DOHH2 (cell line): ENCODE measurements at regions not wholly inside any gene's neighbourhood (a gene's known extent, or its start where the extent isn't known, plus 50 kb on each side); places are given as distances from the start of the nearest gene placed in this dataset.

Source experiments
- H3F3A ChIP-seq: fragments of 200-600 bp; sonication (generic), shearing (Covaris generic); 2 replicates; pipeline ENCODE4 v1.6.0; 2016; ENCODE audit warnings: antibody characterized with exemption, mild to moderate bottlenecking; ENCODE audit not compliant: control insufficient read depth, insufficient read depth
- H3K27ac ChIP-seq: fragments of 200-600 bp; sonication (generic); 2 replicates; pipeline ENCODE4 v1.5.1; 2014; ENCODE audit warnings: low read depth, mild to moderate bottlenecking, low read length, moderate library complexity
- H3K27me3 ChIP-seq: fragments of 200-600 bp; sonication (generic); 2 replicates; pipeline ENCODE4 v1.6.1; 2014; ENCODE audit warnings: mild to moderate bottlenecking, low read length, mixed read lengths; ENCODE audit not compliant: control insufficient read depth
- H3K36me3 ChIP-seq: fragments of 200-600 bp; sonication (generic); 2 replicates; pipeline ENCODE4 v1.6.1; 2014; ENCODE audit warnings: mild to moderate bottlenecking, low read length, moderate library complexity, mixed read lengths; ENCODE audit not compliant: control insufficient read depth
- H3K4me1 ChIP-seq: fragments of 200-600 bp; sonication (generic); 2 replicates; pipeline ENCODE4 v1.6.1; 2014; ENCODE audit warnings: mild to moderate bottlenecking, low read length, mixed read lengths; ENCODE audit not compliant: control insufficient read depth
- H3K4me2 ChIP-seq: fragments of 200-600 bp; sonication (generic); 2 replicates; pipeline ENCODE4 v1.6.0; 2014; ENCODE audit warnings: mild to moderate bottlenecking, low read length, moderate library complexity
- H3K4me3 ChIP-seq: fragments of 200-600 bp; sonication (generic); 2 replicates; pipeline ENCODE4 v1.5.1; 2014; ENCODE audit warnings: mild to moderate bottlenecking, low read length, mixed read lengths
- H3K79me2 ChIP-seq: fragments of 200-600 bp; sonication (generic); 2 replicates; pipeline ENCODE4 v1.6.1; 2014; ENCODE audit warnings: mild to moderate bottlenecking, low read length, mixed read lengths; ENCODE audit not compliant: control insufficient read depth
- H3K9me2 ChIP-seq: fragments of 200-600 bp; sonication (generic); replicated peaks from 2 replicates; pipeline ENCODE4 v1.6.1; 2014; ENCODE audit warnings: mild to moderate bottlenecking, low read length, mixed read lengths; ENCODE audit not compliant: control insufficient read depth
- H3K9me3 ChIP-seq: fragments of 200-600 bp; sonication (generic); 2 replicates; pipeline ENCODE4 v1.6.1; 2014; ENCODE audit warnings: antibody characterized with exemption, low read length, mixed read lengths; ENCODE audit not compliant: control insufficient read depth, insufficient read depth
- H4K20me1 ChIP-seq: fragments of 200-600 bp; sonication (generic); 2 replicates; pipeline ENCODE4 v1.6.0; 2014; ENCODE audit warnings: low read depth, mild to moderate bottlenecking, antibody characterized with exemption, low read length, moderate library complexity; ENCODE audit not compliant: control insufficient read depth, insufficient read depth
- EZH2phosphoT487 ChIP-seq: fragments of 200-600 bp; sonication (generic); IDR thresholded peaks from 2 replicates; pipeline ENCODE4 v1.6.1; 2017; ENCODE audit warnings: borderline replicate concordance, mild to moderate bottlenecking, antibody characterized with exemption, low read length, moderate library complexity, mixed read lengths
- TF ChIP-seq, protein P1 (sequence below): fragments of 200-600 bp; sonication (generic); IDR thresholded peaks from one replicate; pipeline ENCODE4 v1.5.1; 2014; ENCODE audit warnings: antibody characterized with exemption, mild to moderate bottlenecking, low read depth, low read length; ENCODE audit not compliant: poor library complexity, severe bottlenecking

GRCh38 chr4:178523038-178523437 is 1080.8 kb upstream of the AGA start:
- Histone ChIP-seq H3K4me1 (no peaks in the 10 kb centered on the region), H3K27ac (no peak overlapping the region), H3K4me2 (no peak overlapping the region), H3K9me2 (no peaks in the 10 kb centered on the region), H4K20me1 (no peaks in the 10 kb centered on the region), H3K4me3 (no peak overlapping the region), H3K27me3 (no peaks in the 10 kb centered on the region), H3K36me3 (no peaks in the 10 kb centered on the region), H3K9me3 (no peaks in the 10 kb centered on the region), H3K79me2 (no peaks in the 10 kb centered on the region), H3F3A (no peaks in the 10 kb centered on the region)
- TF ChIP-seq, protein P1, sequence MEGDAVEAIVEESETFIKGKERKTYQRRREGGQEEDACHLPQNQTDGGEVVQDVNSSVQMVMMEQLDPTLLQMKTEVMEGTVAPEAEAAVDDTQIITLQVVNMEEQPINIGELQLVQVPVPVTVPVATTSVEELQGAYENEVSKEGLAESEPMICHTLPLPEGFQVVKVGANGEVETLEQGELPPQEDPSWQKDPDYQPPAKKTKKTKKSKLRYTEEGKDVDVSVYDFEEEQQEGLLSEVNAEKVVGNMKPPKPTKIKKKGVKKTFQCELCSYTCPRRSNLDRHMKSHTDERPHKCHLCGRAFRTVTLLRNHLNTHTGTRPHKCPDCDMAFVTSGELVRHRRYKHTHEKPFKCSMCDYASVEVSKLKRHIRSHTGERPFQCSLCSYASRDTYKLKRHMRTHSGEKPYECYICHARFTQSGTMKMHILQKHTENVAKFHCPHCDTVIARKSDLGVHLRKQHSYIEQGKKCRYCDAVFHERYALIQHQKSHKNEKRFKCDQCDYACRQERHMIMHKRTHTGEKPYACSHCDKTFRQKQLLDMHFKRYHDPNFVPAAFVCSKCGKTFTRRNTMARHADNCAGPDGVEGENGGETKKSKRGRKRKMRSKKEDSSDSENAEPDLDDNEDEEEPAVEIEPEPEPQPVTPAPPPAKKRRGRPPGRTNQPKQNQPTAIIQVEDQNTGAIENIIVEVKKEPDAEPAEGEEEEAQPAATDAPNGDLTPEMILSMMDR = no peak
- TF ChIP-seq EZH2phosphoT487 = no peak

DNA sequence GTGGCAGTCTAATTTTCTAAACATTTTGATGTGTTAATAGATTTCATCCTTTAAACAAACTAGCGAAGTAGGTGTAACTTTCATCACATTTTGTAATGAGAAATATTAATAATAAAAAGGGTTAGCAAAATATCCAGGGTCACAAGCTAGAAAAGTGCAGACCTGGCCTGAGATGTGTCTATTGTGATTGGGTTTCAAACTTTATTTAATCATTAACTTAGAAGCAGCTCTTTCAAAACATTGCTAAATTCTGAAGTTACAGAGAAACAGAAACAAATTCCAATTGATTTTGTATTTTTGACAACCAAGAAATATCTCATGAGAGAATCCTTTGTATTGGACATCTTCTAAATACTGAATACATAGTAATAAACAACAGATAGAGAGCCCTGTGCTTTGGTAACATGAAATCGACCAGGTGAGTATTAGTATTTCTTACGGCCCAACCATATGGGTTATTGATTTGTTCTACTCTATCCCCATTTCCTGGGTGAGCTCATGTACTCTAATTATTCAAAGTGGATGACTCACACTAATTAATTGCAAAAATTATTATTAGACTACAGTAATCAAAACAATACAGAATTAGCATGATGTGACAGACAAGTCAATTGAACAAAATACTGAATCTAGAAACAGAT is 1093.8 kb upstream of the AGA start:
- H3K9me3 ChIP-seq = no peaks in the 10 kb centered on the region
- H3K4me1 ChIP-seq = no peaks in the 10 kb centered on the region
- H3K36me3 ChIP-seq = no peaks in the 10 kb centered on the region
- no peaks in the 10 kb centered on the region for H3F3A ChIP-seq
- H3K9me2 ChIP-seq = no peaks in the 10 kb centered on the region
- H4K20me1 ChIP-seq = no peaks in the 10 kb centered on the region
- H3K4me3 ChIP-seq = no peak overlapping the region
- no peak overlapping the region for H3K4me2 ChIP-seq
- H3K27ac ChIP-seq = no peak overlapping the region
- no peaks in the 10 kb centered on the region for H3K79me2 ChIP-seq
- TF ChIP-seq, protein P1 = no peak
- TF ChIP-seq EZH2phosphoT487 = no peak
- no peaks in the 10 kb centered on the region for H3K27me3 ChIP-seq

GRCh38 chr4:178553201-178553600 is 1111.0 kb upstream of the AGA start:
- H3K27ac ChIP-seq = no peak overlapping the region
- H3F3A ChIP-seq = no peaks in the 10 kb centered on the region
- H3K79me2 ChIP-seq = no peaks in the 10 kb centered on the region
- no peaks in the 10 kb centered on the region for H3K4me1 ChIP-seq
- no peak overlapping the region for H3K4me2 ChIP-seq
- H3K9me3 ChIP-seq = no peaks in the 10 kb centered on the region
- H3K36me3 ChIP-seq = no peaks in the 10 kb centered on the region
- TF ChIP-seq EZH2phosphoT487 = no peak
- TF ChIP-seq, protein P1 = no peak
- no peaks in the 10 kb centered on the region for H4K20me1 ChIP-seq
- no peak overlapping the region for H3K4me3 ChIP-seq
- no peaks in the 10 kb centered on the region; the same call in 1 of the 2 replicates for H3K9me2 ChIP-seq
- no peaks in the 10 kb centered on the region for H3K27me3 ChIP-seq
